ENCODE measurements at regions not wholly inside any gene's neighbourhood (a gene's known extent, or its start where the extent isn't known, plus 50 kb on each side); places are given as distances from the start of the nearest gene placed in this dataset.
A peak's percentile ranks its signal among the peaks of the same experiment; 100 is the strongest.

DNA sequence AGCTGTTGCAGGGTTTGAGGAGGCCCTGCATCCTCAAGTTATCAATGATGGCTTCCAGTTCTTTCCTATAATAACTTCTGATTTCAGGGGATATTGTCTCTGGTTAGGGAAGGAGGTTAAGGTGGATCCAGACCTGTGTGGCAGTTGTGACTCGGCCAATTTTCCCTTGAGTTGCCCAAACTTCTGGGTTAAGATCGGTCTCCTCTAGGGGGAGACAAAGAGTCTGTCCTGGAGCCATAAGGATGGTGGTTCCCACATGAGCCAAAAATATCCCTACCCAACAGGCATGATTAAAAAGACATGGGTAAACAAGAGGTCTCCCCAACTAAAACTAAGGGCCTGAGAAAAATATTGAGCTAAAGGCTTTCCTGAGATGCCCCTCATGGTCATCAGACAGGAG, 227.5 kb upstream of the MDFIC2 start:
- Histone ChIP-seq H3K4me3 (no peak overlapping the region), H3K36me3 (no peaks in the 10 kb centered on the region), H3K27me3 (no peaks in the 10 kb centered on the region), H3K27ac (no peak overlapping the region), H3K4me1 (no peaks in the 10 kb centered on the region), H3K9me3 (no peaks in the 10 kb centered on the region)
- no peak for DNase-seq
- TF ChIP-seq CTCF (IDR thresholded peaks at IDR 0.05) (no peak), POLR2A (IDR thresholded peaks at IDR 0.05) (no peak)

DNA sequence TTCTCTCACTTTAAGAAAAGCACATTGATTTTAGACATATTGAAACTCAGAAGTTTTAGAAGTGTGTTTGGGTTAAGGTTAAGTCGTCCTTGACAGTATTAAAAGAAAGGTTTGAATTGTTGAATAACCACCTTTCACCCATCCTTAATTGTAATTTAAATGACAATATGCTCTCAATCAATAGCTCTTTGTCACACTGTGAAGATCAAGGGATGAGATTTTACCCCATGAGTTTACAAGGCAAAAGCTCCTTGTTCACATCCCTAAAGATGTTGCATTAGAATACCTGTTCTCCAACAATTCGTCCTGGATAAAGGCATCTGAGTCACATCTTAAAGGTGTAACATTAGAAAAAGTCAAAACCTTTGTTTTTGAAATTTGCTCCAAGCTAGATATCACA, 220.4 kb upstream of the MDFIC2 start:
- Histone ChIP-seq H3K4me1 (no peaks in the 10 kb centered on the region), H3K27ac (no peak overlapping the region), H3K36me3 (no peaks in the 10 kb centered on the region), H3K27me3 (no peaks in the 10 kb centered on the region), H3K4me3 (no peak overlapping the region), H3K9me3 (no peaks in the 10 kb centered on the region)
- no peak for TF ChIP-seq CTCF (IDR thresholded peaks at IDR 0.05)
- TF ChIP-seq POLR2A (IDR thresholded peaks at IDR 0.05), result no peak
- no peak for DNase-seq

GRCh38 chr3:70531838-70532489, 219.5 kb upstream of the MDFIC2 start:
- Histone ChIP-seq H3K4me1 (no peaks in the 10 kb centered on the region), H3K4me3 (no peak overlapping the region), H3K27me3 (no peaks in the 10 kb centered on the region), H3K9me3 (no peaks in the 10 kb centered on the region), H3K36me3 (no peaks in the 10 kb centered on the region), H3K27ac (no peak overlapping the region)
- DNase-seq, result no peak
- TF ChIP-seq POLR2A (IDR thresholded peaks at IDR 0.05), result no peak
- TF ChIP-seq CTCF (IDR thresholded peaks at IDR 0.05), result no peak

- TF ChIP-seq POLR2A (IDR thresholded peaks at IDR 0.05), result no peak
- peak in 5 of 6 experiments; percentile 31 to 47 (median 41) for TF ChIP-seq CTCF (IDR thresholded peaks at IDR 0.05)
- Histone ChIP-seq H3K27me3 (no peaks in the 10 kb centered on the region), H3K4me3 (no peak overlapping the region), H3K9me3 (no peaks in the 10 kb centered on the region), H3K4me1 (no peaks in the 10 kb centered on the region), H3K27ac (no peak overlapping the region), H3K36me3 (no peaks in the 10 kb centered on the region)
- DNase-seq, result no peak
Measured at GRCh38 chr3:70531063-70531657, 218.7 kb upstream of the MDFIC2 start.

- Histone ChIP-seq H3K9me3 (no peaks in the 10 kb centered on the region), H3K4me1 (no peaks in the 10 kb centered on the region), H3K27me3 (no peaks in the 10 kb centered on the region), H3K27ac (no peak overlapping the region), H3K4me3 (no peak overlapping the region), H3K36me3 (no peaks in the 10 kb centered on the region)
- no peak for TF ChIP-seq CTCF (IDR thresholded peaks at IDR 0.05)
- TF ChIP-seq POLR2A (IDR thresholded peaks at IDR 0.05), result no peak
- DNase-seq, result no peak
Measured at GRCh38 chr3:70530626-70531025, 218.2 kb upstream of the MDFIC2 start.

Data from Peyer's patch (tissue), 4 donors.